Posterior vena cava (tissue), 2 donors: ENCODE measurements at regions not wholly inside any gene's neighbourhood (a gene's known extent, or its start where the extent isn't known, plus 50 kb on each side); places are given as distances from the start of the nearest gene placed in this dataset.
A peak's percentile ranks its signal among the peaks of the same experiment; 100 is the strongest.
"Not testable (repeated sequence)": the region's sequence is repeated elsewhere in the genome, so short reads cannot be mapped to it uniquely, and the experiment has no call there.

Source experiments
- DNase-seq: peaks from one replicate; pipeline ENCODE4 v3.0.0-alpha.2; 2020; ENCODE audit warnings: low spot score
- intact Hi-C, 2 donors: fragments of 100-400 bp; cut with DNase I; formaldehyde crosslinking; loops; one replicate each; pipeline versions ENCODE4 v1.14.1 to v1.14.2; 2022 to 2023
- donor health status: DM: yes; HTN: yes; CAD: no.
- donor health status: DM: yes; HTN: yes; CAD: no.

DNA sequence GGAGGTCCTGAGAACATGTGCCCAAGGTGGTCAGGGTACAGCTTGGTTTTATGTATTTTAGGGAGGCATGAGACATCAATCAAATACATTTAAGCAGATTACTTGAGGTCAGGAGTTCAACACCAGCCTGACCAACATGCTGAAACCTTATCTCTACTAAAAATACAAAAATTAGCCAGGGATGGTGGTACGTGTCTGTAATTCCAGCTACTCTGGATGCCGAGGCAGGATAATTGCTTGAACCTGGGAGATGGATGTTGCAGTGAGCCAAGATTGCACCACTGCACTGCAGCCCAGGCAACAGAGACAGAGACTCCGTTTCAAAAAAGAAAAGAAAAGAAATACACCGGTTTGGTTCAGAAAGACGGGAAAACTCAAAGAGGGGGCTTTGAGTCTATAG lies 165.9 kb upstream of the ADAMTS19 start:
- intact Hi-C loops = not testable (repeated sequence)

DNA sequence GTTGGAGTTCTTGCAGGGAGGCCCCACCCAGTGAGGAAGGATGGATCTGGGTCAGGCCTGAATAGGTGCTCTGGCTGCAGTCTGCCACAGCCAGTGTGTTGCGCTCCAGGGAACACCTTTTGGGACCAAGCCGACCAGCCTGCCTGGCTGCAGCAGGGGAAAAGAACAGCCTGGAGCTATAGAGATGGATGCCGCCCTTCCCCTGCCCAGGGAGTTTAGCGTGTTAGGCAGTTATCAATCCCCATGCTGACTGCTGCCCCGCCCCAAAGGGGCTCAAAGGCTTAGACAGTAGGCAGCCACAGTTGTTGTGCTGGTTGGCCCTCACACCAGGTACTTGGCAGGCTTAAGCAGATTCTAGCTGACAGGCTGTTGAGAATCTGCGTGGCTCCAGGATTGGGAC lies 153.4 kb upstream of the ADAMTS19 start:
- intact Hi-C loops = no loop called here
- peak; percentile 46 for DNase-seq

More for the DNA sequence above, 165.9 kb upstream of the ADAMTS19 start:
- not testable (repeated sequence) for DNase-seq

DNA sequence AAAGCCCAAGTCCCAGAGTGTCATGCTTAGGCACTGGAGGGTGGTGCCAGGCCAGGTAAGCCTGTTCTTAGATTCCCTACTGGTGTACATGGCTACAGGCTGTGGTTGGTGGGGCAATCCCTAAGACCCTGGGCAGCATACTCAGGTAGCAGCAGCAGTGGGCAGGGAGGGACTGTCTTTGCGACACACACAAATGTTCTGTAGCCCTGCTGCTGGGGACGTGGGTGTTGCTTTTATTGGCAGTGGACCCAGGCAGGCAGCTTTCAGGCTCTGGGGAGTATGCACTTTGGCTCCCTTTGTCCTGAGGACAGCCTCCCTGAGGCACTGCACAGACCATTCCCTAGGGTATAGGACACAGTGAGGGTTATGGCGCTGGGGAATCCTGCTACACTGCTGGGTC lies 137.1 kb upstream of the ADAMTS19 start:
- no peak for DNase-seq
- intact Hi-C loops = no loop called here

DNA sequence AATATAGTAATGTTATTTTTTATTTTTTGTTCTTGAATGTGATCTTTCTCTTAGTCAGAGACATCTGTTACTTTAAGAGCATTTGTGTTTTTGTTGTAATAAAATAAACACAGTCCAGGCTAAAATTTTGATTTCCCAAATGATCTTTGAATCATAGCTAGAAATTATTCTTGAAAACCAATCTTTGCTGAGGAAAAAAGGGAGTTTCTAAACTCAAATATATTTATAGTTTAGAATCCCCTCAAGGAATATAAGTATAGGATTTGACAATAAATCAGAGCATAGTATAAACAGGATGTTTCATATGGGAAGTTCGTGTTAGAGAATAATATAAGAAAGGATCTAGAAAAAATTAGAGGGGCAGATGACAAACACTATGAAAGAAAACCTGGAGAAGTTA lies 118.8 kb upstream of the ADAMTS19 start:
- intact Hi-C loops = no loop called here
- no peak for DNase-seq

DNA sequence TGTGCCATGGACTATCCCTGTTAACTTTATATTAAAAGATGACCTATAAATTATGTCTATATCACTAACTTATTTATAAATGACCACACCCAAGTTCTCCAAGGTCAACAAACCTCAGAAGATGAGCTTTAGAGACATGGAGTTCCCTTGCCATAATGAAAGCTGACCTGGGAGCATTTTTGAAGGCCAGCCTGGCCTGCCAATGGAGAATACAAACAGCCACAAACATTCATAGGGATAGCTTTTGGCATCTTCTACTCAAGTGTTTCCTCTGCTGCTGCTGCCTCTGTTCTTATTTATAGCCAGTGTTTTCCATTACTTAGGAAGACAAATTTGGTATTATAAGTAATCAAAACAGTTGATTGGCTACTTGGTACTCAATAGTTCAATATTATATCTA lies 117.3 kb upstream of the ADAMTS19 start:
- intact Hi-C loops = no loop called here
- DNase-seq = no peak

DNA sequence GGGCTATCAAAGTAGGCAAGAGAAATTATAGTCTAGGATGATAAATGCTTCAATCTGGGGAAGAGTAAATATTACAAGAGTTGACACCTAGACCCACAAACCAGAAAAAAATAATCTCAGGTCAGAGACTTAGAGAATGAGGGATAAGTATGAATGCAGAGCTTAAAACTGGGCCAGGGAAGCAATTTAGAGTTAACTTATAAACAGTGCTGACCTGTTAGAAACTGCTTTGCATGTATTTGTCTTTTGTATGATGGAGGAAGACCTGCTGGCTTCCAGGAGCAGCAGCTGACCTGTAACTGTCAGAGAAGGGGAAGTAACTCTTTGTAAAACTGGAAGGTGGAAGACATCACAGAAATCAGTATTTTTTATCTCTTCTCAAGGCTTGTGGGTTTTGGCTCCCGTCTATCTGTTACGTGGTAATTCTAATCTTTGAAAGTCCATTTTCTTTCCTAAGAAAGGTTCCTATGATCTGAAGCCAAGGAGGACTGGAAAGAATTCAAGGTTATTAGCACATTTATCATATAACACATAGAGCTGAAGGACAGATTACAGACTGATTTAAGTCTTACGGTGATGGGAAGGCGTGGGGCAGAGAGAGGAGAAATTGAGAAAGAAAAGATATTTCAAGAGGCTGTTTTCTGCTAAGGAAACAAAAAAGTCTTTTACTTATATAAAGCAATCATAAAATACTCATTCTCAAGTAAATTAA lies 114.7 kb upstream of the ADAMTS19 start:
- no peak for DNase-seq
- intact Hi-C loops = no loop called here

DNA sequence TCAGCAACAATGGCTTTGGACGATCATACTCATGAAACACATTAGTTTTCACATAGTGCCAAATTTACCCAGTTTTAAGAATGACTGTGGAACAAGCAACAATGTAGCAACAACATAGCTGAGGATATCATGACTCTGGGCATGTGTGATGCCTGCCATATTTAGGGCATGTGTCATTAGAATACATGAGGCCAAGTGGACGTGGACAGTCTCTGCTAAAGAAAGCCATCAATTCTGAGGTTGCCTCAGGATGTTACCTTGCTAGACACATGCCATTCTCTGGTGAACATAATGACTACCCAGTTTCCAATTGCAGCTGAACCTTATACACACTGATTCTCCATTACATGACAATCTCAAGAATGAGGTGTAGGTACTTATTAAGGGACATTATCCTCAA lies 103.3 kb upstream of the ADAMTS19 start:
- DNase-seq = no peak
- intact Hi-C loops = no loop called here

DNA sequence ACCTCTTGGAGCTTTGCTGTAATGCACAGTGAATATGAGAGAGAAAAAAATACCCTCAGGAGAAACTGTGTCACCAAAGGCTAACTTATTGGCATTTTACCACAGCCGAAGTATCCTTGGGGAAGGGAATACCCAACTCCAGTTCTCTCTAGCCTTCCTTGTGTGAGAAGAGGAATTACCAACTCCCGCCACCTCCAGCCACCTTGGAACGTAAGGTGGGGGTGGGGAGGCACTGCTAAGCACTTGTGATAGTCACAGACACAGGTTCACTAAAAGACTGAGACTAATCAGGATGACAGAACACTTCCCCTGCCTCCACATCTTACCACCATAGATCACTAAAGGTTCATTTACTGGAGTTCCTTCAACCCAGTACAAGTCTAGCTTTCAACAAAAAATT lies 102.0 kb upstream of the ADAMTS19 start:
- no peak for DNase-seq

DNA sequence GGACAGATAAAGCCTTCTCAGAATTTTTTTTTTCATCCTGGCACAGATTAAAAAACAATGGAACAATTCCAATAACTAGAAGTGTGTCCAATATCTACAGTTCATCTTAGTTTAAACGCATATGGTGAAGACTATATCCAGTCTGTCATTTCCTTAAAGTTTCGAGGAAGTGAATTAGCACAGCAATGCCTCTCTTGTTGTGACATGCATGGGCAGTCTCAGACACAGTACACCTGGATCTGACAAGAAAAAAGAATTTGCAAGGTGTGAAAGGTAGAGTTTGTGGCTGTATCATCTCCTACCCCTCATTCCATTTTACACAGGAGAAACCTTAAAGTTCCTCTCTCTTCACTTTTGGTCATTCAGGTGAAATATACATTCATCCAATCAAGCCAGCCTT lies 100.6 kb upstream of the ADAMTS19 start:
- intact Hi-C loops = no loop called here
- no peak for DNase-seq

More for the DNA sequence above, 102.0 kb upstream of the ADAMTS19 start:
- intact Hi-C loops = no loop called here

DNA sequence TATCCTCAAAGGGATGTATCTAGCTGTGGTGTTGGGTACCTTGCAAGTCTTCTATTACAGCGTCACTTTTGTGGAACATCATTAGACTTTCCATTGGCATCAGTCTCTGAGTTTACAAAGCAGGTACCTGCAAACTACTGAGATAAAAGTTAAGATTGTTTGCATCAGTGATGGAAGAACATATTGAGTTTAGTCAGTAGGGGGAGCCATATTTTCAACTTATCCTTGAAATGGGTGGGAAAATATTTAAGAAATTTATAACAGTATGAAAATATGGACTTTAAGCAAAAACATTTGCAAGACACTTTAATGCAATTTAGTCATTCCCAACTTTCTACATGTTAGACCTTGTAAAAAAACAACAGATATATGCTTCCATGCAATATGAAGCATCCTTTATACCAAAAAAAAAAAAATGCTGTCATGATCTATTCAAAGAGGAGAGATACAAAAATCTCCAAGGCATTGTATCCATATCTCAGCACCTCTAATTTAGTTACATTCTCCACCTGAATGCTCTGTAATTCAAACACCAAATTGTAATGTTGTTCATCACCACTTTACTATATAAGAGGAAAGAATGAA lies 98.6 kb upstream of the ADAMTS19 start:
- intact Hi-C loops = no loop called here
- no peak for DNase-seq

DNA sequence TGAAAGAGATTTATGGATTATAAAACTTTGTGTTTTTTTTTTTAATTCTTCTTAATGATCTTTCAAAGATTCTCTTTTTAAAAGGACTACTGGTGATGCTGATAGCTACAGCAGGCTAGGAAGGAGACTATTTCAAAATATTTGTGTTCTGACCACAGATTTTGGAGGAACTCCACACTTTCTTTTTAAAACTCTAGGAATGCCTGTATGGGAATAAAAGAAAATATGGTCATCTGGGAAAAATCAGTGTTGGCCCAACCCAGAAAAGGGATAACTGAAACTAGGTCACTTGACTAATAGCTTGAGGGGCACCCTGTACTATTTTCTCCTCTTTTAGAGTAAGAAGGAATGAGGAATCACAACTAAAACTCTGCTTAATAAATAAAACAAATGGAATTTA lies 97.6 kb upstream of the ADAMTS19 start:
- no peak for DNase-seq
- intact Hi-C loops = no loop called here

DNA sequence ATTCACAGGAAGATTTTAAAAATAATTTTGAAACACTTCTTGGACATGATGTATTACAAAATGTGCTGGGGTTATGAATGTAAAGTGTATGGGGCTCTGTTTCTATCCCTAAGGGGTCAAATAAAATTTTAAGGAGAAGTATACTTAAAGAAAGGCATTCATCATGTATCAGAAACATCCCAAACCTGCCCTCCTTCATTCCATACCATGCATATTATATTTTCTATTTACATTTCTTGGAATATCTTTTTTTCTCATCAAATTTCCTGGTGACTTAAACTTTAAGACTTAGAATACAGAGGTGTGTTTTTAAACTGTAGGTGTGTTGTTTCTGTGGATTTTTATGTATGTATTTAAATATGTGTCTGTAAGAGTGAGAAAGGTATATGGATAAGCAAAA lies 96.1 kb upstream of the ADAMTS19 start:
- no peak for DNase-seq
- intact Hi-C loops = no loop called here

DNA sequence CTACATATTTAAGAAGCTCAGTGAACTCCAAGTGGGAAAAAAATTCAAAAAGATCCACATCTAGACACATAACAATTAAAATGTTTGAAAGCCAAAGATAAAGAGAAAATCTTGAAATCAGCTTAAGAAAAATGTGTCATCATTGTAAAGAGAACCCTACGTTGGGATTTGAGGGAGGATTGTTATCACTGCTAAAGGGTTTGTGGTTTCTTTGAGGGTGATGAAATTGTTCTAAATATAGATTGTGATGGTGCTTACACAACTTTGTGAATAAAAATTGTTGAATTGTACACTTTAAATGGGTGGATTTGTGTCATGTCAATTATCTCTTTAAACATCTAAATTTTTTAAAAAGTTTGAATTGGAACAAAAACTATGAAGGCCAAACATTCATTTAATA lies 92.2 kb upstream of the ADAMTS19 start:
- intact Hi-C loops = no loop called here
- no peak for DNase-seq

DNA sequence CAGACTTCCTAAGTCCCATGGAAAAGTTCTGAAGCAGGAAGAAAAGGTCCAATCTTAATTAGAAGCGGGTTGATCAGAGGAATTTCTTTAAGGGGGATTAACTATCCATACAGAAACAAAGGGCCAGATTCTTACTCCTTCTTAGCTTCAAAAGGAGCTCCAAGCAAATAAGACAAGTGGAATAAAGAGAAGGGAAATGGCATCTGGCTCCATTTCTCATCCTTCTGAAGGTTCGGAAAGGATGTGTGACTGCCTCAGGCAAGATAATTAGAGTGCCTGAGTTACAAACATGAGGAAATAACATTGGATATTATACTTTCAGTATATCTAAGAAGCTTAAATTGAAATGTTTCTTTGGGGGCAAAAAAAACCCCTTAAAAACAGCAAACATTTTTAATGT lies 88.1 kb upstream of the ADAMTS19 start:
- no peak for DNase-seq
- intact Hi-C loops = loop anchor here in 1 of 2 donors (10.0 kb wide), 1 partner anchor 1113 kb away; no protein-coding TSS in a partner anchor

DNA sequence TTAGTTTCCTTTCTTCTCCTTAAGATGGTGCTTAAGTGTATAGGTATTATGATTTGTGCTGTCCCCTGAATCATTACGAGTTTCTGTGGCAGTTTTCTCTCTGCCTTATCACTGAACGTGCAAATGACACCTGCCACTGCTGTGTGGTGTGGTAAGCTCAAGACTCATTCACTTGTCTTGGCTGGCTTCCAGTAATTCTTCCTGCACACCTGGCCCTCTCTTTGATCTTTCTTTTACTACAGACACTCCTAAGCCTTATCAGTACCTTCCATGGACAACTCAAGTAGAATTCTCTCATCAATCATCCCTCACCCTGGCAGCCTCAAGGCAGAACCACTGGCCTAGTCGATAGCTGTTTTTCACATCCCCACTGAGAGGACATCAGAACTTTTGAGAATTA lies 82.6 kb upstream of the ADAMTS19 start:
- no peak for DNase-seq
- intact Hi-C loops = loop anchor here in 1 of 2 donors (10.0 kb wide), 1 partner anchor 1107 kb away; no protein-coding TSS in a partner anchor

DNA sequence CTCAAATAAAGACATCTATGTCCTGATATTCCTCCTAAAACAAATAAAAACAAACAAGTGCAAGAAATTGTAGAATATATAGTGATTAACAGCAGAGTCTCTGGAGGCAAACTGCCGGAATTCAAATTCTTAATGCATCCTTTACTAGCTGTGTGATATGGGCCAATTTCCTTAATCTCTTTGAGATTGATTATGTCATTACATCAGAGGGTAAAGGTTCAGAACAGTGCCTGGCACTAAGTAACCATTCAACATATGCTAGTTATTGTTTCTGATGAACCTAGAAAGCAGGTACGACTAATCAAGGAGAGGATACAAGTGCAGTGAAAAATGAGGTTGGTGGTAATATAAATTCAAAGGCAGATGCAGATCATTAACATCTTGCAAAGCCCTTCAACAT lies 81.1 kb upstream of the ADAMTS19 start:
- intact Hi-C loops = loop anchor here in 1 of 2 donors (10.0 kb wide), 1 partner anchor 1106 kb away; no protein-coding TSS in a partner anchor
- DNase-seq = no peak

DNA sequence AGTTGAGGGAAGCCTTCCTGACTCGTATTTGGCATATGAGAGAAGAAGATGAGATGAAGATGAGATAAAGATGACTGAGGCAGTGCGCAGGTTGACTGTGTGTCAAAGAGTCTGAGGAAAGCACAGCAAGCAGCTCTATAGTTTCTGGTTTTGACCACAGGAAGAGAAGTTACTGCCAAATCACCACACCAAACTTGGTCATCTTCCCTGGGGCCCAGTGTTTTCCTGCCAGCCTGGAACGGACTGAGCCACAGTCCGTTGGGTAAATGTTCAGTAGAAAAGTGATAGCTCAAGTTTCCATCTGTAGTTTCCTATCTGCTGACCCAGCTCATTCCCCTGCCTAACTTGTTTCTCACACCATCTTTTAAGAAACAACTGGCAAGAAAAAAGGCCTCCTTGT lies 80.7 kb upstream of the ADAMTS19 start:
- intact Hi-C loops = loop anchor here in 1 of 2 donors (10.0 kb wide), 1 partner anchor 1105 kb away; no protein-coding TSS in a partner anchor

DNA sequence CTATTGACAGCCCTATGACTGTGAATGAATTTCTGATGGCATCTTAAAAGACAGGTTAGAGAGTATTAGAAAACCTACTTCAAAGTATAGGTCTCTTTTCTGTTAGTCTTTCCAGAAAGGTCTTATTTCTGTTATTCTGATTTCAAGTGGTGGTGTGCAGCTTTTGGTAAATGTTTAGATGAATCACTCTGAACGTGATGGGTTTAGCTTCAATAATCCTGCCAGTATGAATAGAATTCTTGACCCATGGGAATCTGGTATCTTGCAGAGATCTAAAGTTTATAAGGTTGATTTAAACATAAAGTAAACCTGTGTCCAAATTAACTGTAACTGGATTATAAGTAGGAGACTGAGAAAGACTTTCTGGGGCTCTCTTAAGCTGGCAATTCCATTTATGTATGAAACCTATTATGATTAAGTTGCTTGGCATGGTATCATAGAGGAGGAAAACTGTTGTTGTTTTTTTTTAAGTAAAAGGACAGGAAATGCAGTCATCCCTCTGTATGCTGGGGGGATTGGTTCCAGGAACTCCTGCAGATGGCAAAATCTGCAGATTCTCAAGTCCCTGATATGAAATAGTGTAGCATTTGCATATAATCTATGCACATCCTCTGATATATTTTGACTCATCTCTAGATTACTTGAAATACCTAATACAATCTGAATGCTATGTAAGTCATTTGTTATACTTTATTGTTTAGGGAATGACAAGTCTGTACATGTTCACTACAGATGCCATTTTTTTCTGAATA lies 77.0 kb upstream of the ADAMTS19 start:
- intact Hi-C loops = no loop called here
- DNase-seq = no peak

More for the DNA sequence above, 80.7 kb upstream of the ADAMTS19 start:
- no peak for DNase-seq

DNA sequence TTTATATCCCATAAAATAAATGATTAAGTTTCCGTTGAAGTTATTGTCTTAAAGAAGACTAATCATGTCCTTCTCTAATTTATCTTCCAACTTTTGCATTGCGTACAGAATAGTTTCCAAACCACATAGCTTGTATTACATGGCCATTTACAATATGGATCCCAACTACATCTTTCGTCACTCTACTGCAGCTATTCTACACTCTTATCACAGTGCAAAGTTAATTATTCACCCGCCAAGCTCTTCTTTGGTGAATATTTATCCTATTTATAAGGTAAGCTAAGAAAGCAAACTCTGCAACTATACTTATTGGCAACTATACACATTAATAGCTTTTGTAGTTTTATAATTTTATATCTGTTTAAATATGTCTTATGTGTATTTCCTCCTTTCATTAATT lies 75.9 kb upstream of the ADAMTS19 start:
- DNase-seq = no peak
- intact Hi-C loops = no loop called here

DNA sequence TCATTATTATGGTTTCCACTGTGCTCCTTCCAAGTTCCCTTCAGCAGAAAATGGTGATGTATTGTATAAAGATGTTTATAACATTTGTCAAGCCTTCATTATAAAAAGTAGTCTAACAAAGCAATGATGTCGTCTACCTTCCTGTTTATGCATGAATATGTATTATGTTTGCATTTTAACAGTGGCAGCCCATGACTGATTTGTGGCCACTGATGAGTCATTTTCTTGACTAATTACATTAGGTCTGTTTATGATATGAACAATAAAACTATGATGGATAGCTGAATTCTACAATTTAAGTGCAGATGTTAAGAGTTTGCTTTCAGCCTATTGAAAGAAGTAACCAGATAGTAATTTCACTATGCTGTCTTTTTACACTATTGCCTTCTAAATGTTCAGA lies 75.4 kb upstream of the ADAMTS19 start:
- DNase-seq = no peak
- intact Hi-C loops = no loop called here
